Cardiac fibroblast (primary cell): ENCODE measurements at regions not wholly inside any gene's neighbourhood (a gene's known extent, or its start where the extent isn't known, plus 50 kb on each side); places are given as distances from the start of the nearest gene placed in this dataset.
A peak's percentile ranks its signal among the peaks of the same experiment; 100 is the strongest.
"Not testable (repeated sequence)": the region's sequence is repeated elsewhere in the genome, so short reads cannot be mapped to it uniquely, and the experiment has no call there.

Source experiments
- DNase-seq, 2 donors: peaks; one replicate each; pipeline versions ENCODE4 v3.0.0 to v3.0.0-alpha.2; 2010; ENCODE audit warnings: low read depth in 2 of 2
- H3K4me3 ChIP-seq, 2 donors: replicated peaks in 1 of 2; 1 replicate in 1 of 2; 2 replicates in 1 of 2; pipeline ENCODE4 v1.5.1; 2011; ENCODE audit warnings: low read depth in 2 of 2, low read length in 2 of 2, mild to moderate bottlenecking in 2 of 2, moderate library complexity in 1 of 2
- TF ChIP-seq, protein P1 (sequence below): IDR thresholded peaks from one replicate; pipeline ENCODE4 v1.5.1; 2011; ENCODE audit warnings: low read depth, mild to moderate bottlenecking, low read length, inconsistent platforms

GRCh38 chr7:54260941-54261371 lies 281.2 kb upstream of the VSTM2A start:
- TF ChIP-seq, protein P1, sequence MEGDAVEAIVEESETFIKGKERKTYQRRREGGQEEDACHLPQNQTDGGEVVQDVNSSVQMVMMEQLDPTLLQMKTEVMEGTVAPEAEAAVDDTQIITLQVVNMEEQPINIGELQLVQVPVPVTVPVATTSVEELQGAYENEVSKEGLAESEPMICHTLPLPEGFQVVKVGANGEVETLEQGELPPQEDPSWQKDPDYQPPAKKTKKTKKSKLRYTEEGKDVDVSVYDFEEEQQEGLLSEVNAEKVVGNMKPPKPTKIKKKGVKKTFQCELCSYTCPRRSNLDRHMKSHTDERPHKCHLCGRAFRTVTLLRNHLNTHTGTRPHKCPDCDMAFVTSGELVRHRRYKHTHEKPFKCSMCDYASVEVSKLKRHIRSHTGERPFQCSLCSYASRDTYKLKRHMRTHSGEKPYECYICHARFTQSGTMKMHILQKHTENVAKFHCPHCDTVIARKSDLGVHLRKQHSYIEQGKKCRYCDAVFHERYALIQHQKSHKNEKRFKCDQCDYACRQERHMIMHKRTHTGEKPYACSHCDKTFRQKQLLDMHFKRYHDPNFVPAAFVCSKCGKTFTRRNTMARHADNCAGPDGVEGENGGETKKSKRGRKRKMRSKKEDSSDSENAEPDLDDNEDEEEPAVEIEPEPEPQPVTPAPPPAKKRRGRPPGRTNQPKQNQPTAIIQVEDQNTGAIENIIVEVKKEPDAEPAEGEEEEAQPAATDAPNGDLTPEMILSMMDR: no peak

DNA sequence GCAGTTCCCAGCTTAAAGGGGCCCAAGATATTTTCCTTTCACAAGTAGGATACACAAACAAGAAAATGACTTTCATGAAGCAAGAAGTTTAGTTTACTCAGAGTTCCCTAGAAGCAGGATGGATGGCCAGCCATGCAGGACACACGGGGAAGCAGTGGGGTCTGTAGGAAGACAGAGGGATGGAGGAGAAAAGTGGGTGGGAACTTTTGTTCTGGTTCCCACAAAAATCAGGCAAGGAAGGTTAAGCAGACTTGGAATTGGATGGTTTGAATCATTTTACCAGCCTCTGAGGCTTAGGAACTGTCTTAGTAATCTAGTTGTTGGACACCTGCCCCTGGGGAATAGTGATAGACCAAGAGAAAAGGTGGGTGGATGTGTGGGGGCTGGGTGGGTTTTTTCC lies 263.3 kb upstream of the VSTM2A start:
- DNase-seq: no peak
- no peak overlapping the region for H3K4me3 ChIP-seq
- TF ChIP-seq, protein P1: no peak

More at GRCh38 chr7:54260941-54261371, 281.2 kb upstream of the VSTM2A start:
- peak in 1 of 2 donors; percentile 92 for DNase-seq
- H3K4me3 ChIP-seq: no peak overlapping the region

DNA sequence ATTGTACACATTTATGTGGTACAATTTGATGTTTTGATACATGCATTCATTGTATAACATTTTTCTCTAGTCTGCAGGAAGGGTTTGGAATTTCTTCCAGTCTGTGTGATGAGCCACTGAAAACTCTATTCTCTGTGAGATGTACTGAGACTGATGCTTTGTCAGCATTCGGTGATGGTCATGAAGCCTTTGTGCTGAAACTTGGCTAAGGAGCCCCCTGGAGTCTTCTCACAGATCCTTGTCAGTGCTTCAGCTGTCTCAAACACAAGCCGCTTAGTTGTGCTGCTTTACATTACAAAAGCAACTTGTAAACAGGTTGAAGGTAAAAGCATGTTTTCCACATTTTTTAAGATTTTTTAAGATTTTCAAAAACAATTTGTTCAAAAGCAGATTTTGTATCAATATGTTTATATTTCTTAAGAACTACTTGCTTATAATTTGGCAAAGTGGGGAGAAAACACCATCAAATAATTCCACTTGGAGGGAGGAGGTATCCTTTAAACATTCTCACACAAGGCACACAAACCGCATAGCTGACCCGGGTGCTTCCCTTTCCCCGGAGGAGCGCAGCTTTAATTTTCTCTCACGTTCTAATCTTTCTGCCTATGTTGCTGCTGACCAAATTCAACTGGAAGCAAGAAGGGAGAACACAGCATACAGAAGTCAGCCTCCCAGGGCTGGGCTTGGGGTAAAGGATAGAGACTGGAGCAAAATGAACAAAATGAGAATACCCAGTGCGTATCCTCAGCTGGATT lies 249.8 kb upstream of the VSTM2A start:
- TF ChIP-seq, protein P1: no peak
- H3K4me3 ChIP-seq: no peak overlapping the region
- DNase-seq: no peak

DNA sequence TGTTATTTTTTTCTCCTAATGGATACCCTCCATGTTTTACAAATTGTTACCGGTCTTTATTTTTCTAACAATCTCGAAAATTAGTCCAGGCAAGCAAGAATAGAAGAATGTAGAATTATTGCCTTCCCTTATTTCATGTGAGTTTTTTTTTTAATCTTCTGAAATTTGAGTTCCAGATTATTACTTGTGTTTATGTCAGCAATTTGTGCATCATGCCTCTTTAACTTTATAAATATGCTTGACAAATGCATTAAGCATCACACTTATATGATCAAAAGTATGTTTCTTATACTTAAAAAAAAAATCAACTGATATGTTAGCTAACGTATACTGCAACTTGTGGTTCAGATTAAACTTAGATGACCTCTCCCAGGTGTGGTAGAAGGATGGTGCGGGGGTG lies 242.7 kb upstream of the VSTM2A start:
- TF ChIP-seq, protein P1: no peak
- no peak for DNase-seq
- no peak overlapping the region for H3K4me3 ChIP-seq

- H3K4me3 ChIP-seq, DNase-seq: not testable (repeated sequence)
Observed at GRCh38 chr7:54315955-54316354, 226.2 kb upstream of the VSTM2A start.

- TF ChIP-seq, protein P1: no peak
- H3K4me3 ChIP-seq: no peak overlapping the region
- DNase-seq: no peak
Observed at GRCh38 chr7:54326592-54327167, 215.5 kb upstream of the VSTM2A start.

DNA sequence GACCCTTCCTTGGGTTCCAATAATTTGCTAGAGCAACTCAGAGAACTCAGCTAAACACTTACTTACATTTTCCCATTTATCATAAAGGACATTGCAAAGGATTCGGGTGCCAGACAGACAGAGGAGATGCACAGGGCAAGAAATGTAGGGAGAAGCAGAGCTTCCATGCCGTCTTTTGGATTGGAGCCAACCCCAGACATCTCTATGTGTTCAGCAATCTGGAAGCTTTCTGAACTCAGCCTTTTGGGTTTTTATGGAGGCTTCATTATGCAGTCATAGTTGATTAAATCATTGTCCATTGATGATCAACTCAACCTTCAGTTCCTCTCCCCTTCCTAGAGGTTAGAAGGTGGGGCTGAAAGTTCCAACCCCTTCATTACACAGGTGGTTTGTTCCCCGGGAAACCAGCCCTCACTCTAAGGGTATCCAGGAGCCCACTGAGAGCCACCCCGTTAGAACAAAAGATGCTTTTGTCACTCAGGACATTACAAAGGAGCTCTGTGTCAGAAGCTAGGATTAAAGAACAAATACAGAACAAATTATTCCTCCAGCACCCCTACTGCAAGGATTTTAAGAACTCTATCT lies 211.9 kb upstream of the VSTM2A start:
- no peak for DNase-seq
- no peak overlapping the region for H3K4me3 ChIP-seq
- TF ChIP-seq, protein P1: no peak
